H9 (cell line): ENCODE measurements at regions not wholly inside any gene's neighbourhood (a gene's known extent, or its start where the extent isn't known, plus 50 kb on each side); places are given as distances from the start of the nearest gene placed in this dataset.

Experiments
- DNase-seq: peaks from one replicate; pipeline ENCODE4 v3.0.0-alpha.2; 2017
- H2AFZ ChIP-seq: one replicate; pipeline ENCODE4 v1.6.1; 2013; ENCODE audit warnings: mild to moderate bottlenecking, low read length, control low read depth, moderate library complexity
- H2AK5ac ChIP-seq: 2 replicates; pipeline ENCODE4 v1.6.1; 2013; ENCODE audit warnings: low read length, control low read depth, mixed read lengths; ENCODE audit not compliant: insufficient read length
- H2BK120ac ChIP-seq: one replicate; pipeline ENCODE4 v1.6.1; 2013; ENCODE audit warnings: low read depth, mild to moderate bottlenecking, low read length, control low read depth, inconsistent platforms; ENCODE audit not compliant: poor library complexity, severe bottlenecking
- H2BK12ac ChIP-seq: 2 replicates; pipeline ENCODE4 v1.6.1; 2013; ENCODE audit warnings: low read length, control low read depth, mixed read lengths, low read depth; ENCODE audit not compliant: insufficient read length
- H2BK15ac ChIP-seq: 2 replicates; pipeline ENCODE4 v1.6.1; 2013; ENCODE audit warnings: low read depth, low read length, control low read depth
- H2BK20ac ChIP-seq: one replicate; pipeline ENCODE4 v1.6.1; 2013; ENCODE audit warnings: low read depth, mild to moderate bottlenecking, low read length, control low read depth, inconsistent platforms; ENCODE audit not compliant: poor library complexity, severe bottlenecking
- H2BK5ac ChIP-seq: 2 replicates; pipeline ENCODE4 v1.6.1; 2013; ENCODE audit warnings: low read length, control low read depth, mixed read lengths; ENCODE audit not compliant: insufficient read length
- H3K14ac ChIP-seq: 2 replicates; pipeline ENCODE4 v1.6.1; 2013; ENCODE audit warnings: low read length, control low read depth; ENCODE audit not compliant: insufficient read depth
- H3K18ac ChIP-seq: 2 replicates; pipeline ENCODE4 v1.6.1; 2013; ENCODE audit warnings: low read depth, mild to moderate bottlenecking, mixed read lengths, low read length, control low read depth; ENCODE audit not compliant: insufficient read length
- H3K23ac ChIP-seq: 2 replicates; pipeline ENCODE4 v1.6.1; 2013; ENCODE audit warnings: low read length, control low read depth, mixed read lengths, low read depth; ENCODE audit not compliant: insufficient read length
- H3K23me2 ChIP-seq: 2 replicates; pipeline ENCODE4 v1.6.1; 2013; ENCODE audit warnings: low read depth, mild to moderate bottlenecking, mixed read lengths, low read length, control low read depth; ENCODE audit not compliant: insufficient read length, poor library complexity, severe bottlenecking
- H3K27ac ChIP-seq: 2 replicates; pipeline ENCODE4 v1.5.1; 2013; ENCODE audit warnings: low read length, control low read depth, mixed read lengths, low read depth; ENCODE audit not compliant: insufficient read length
- H3K27me3 ChIP-seq: 2 replicates; pipeline ENCODE4 v1.6.1; 2013; ENCODE audit warnings: low read length, control low read depth, inconsistent platforms; ENCODE audit not compliant: insufficient read depth
- H3K4ac ChIP-seq: 2 replicates; pipeline ENCODE4 v1.6.1; 2013; ENCODE audit warnings: low read depth, mild to moderate bottlenecking, control low read depth, inconsistent platforms, low read length, moderate library complexity
- H3K4me1 ChIP-seq: 2 replicates; pipeline ENCODE4 v1.6.1; 2013; ENCODE audit warnings: low read length, control low read depth, inconsistent platforms; ENCODE audit not compliant: insufficient read depth
- H3K4me2 ChIP-seq: 2 replicates; pipeline ENCODE4 v1.6.1; 2013; ENCODE audit warnings: low read length, control low read depth, mixed read lengths; ENCODE audit not compliant: insufficient read length, insufficient read depth
- H3K56ac ChIP-seq: 2 replicates; pipeline ENCODE4 v1.6.1; 2013; ENCODE audit warnings: low read depth, mild to moderate bottlenecking, mixed read lengths, low read length, control low read depth; ENCODE audit not compliant: insufficient read length
- H3K79me1 ChIP-seq: 2 replicates; pipeline ENCODE4 v1.6.1; 2013; ENCODE audit warnings: low read depth, mild to moderate bottlenecking, moderate library complexity, low read length, control low read depth, inconsistent platforms; ENCODE audit not compliant: insufficient read depth, poor library complexity, severe bottlenecking
- H3K79me2 ChIP-seq: 2 replicates; pipeline ENCODE4 v1.6.1; 2013; ENCODE audit warnings: low read length, control low read depth, inconsistent platforms; ENCODE audit not compliant: insufficient read depth
- H3K9ac ChIP-seq: 2 replicates; pipeline ENCODE4 v1.6.1; 2013; ENCODE audit warnings: low read length, control low read depth, mixed read lengths; ENCODE audit not compliant: insufficient read length; ENCODE audit errors: extremely low read depth
- H3K9me3 ChIP-seq: one replicate; pipeline ENCODE4 v1.6.1; 2013; ENCODE audit warnings: low read depth, low read length, inconsistent platforms; ENCODE audit not compliant: control insufficient read depth
- H3T11ph ChIP-seq: one replicate; pipeline ENCODE4 v1.6.1; 2013; ENCODE audit warnings: mild to moderate bottlenecking, low read length, control low read depth, inconsistent platforms
- H4K20me1 ChIP-seq: one replicate; pipeline ENCODE4 v1.6.1; 2013; ENCODE audit not compliant: control insufficient read depth, insufficient read length, insufficient read depth
- H4K5ac ChIP-seq: 2 replicates; pipeline ENCODE4 v1.6.1; 2013; ENCODE audit warnings: low read depth, mild to moderate bottlenecking, mixed read lengths, low read length, control low read depth; ENCODE audit not compliant: insufficient read length
- H4K8ac ChIP-seq: replicated peaks from 2 replicates; pipeline ENCODE4 v1.6.1; 2013; ENCODE audit warnings: low read length, control low read depth, mixed read lengths, low read depth; ENCODE audit not compliant: insufficient read length
- H4K91ac ChIP-seq: 2 replicates; pipeline ENCODE4 v1.6.1; 2013; ENCODE audit warnings: low read depth, mild to moderate bottlenecking, moderate library complexity, mixed read lengths, low read length, control low read depth; ENCODE audit not compliant: insufficient read length
- H3K27ac Mint-ChIP-seq, 3 experiments: 2 replicates in 2 of 3; 3 replicates in 1 of 3; pipeline ENCODE4 v1.8.0; 2020 to 2021; ENCODE audit warnings: mixed read lengths in 3 of 3, mild to moderate bottlenecking in 1 of 3, moderate library complexity in 1 of 3
- H3K27me3 Mint-ChIP-seq: 2 replicates; pipeline ENCODE4 v1.8.0; 2021; ENCODE audit warnings: low read depth, mild to moderate bottlenecking, moderate library complexity, mixed read lengths
- H3K36me3 Mint-ChIP-seq, 3 experiments: 2 replicates in 2 of 3; 3 replicates in 1 of 3; pipeline ENCODE4 v1.8.0; 2020 to 2021; ENCODE audit warnings: low read depth in 3 of 3, mixed read lengths in 3 of 3; ENCODE audit not compliant: insufficient read depth in 1 of 3
- H3K4me1 Mint-ChIP-seq, 2 experiments: 2 replicates each; pipeline ENCODE4 v1.8.0; 2020; ENCODE audit warnings: mixed read lengths in 2 of 2
- H3K4me3 Mint-ChIP-seq, 2 experiments: 2 replicates in 1 of 2; 3 replicates in 1 of 2; pipeline ENCODE4 v1.8.0; 2020 to 2021; ENCODE audit warnings: mild to moderate bottlenecking in 2 of 2, mixed read lengths in 2 of 2, moderate library complexity in 1 of 2
- H3K9me3 Mint-ChIP-seq, 2 experiments: 2 replicates in 1 of 2; 3 replicates in 1 of 2; pipeline ENCODE4 v1.8.0; 2020; ENCODE audit warnings: mild to moderate bottlenecking in 2 of 2, mixed read lengths in 2 of 2, moderate library complexity in 1 of 2
- WGBS: extraction: QIAGEN DNeasy Blood & Tissue Kit; methylation state at CpG from one replicate; pipeline ENCODE4 v1.1.7; 2013; ENCODE audit warnings: missing lambda C conversion rate, low lambda C conversion rate, mixed read lengths; ENCODE audit not compliant: insufficient read length; ENCODE audit errors: extremely low coverage; 5-methylcytosine and 5-hydroxymethylcytosine counted together
- TF ChIP-seq, protein P1 (sequence below): fragments of 200-600 bp; sonication (generic); conservative IDR thresholded peaks from 3 replicates; pipeline ENCODE4 v1.8.0; 2021; ENCODE audit warnings: antibody characterized with exemption, mild to moderate bottlenecking

DNA sequence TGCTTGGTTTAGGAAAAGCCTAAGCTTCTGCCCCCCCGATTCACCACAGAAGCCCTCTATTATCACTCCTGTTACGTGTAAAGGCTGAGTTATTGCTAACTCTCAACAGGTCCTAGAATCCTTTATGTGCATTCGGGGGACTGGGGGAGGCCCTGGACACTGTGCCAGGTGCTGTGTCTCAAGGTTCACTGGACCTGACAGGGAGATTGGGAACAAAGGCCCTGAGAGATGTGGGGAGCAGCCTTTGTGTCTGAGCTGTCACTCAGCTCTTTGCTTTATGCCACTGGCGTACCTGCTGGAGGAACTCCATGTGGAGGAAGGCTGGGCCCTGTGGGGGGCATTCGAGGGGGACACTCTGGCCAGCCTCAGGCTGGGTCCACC lies 65.9 kb downstream of the METRNL start:
- Histone ChIP-seq H3K18ac (no peak overlapping the region), H4K5ac (no peak overlapping the region), H2BK5ac (no peak overlapping the region), H4K91ac (no peak overlapping the region), H2BK120ac (no peak overlapping the region), H3K23ac (no peak overlapping the region), H3K4ac (no peak overlapping the region), H3K27ac (no peak overlapping the region), H2BK12ac (no peak overlapping the region), H4K8ac (no peak overlapping the region), H4K20me1 (no peaks in the 10 kb centered on the region), H2BK20ac (no peak overlapping the region), H2AFZ (no peak overlapping the region), H3K79me2 (no peaks in the 10 kb centered on the region), H3K79me1 (no peaks in the 10 kb centered on the region), H3K14ac (no peak overlapping the region), H3K23me2 (no peaks in the 10 kb centered on the region), H3K27me3 (no peaks in the 10 kb centered on the region), H3T11ph (no peak overlapping the region), H3K9ac (no peak overlapping the region), H3K9me3 (no peaks in the 10 kb centered on the region), H2AK5ac (no peak overlapping the region), H2BK15ac (no peak overlapping the region), H3K4me2 (no peak overlapping the region), H3K56ac (no peak overlapping the region), H3K4me1 (no peaks in the 10 kb centered on the region)
- TF ChIP-seq, protein P1, sequence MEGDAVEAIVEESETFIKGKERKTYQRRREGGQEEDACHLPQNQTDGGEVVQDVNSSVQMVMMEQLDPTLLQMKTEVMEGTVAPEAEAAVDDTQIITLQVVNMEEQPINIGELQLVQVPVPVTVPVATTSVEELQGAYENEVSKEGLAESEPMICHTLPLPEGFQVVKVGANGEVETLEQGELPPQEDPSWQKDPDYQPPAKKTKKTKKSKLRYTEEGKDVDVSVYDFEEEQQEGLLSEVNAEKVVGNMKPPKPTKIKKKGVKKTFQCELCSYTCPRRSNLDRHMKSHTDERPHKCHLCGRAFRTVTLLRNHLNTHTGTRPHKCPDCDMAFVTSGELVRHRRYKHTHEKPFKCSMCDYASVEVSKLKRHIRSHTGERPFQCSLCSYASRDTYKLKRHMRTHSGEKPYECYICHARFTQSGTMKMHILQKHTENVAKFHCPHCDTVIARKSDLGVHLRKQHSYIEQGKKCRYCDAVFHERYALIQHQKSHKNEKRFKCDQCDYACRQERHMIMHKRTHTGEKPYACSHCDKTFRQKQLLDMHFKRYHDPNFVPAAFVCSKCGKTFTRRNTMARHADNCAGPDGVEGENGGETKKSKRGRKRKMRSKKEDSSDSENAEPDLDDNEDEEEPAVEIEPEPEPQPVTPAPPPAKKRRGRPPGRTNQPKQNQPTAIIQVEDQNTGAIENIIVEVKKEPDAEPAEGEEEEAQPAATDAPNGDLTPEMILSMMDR, result no peak
- Mint-ChIP-seq H3K27me3 (peaks cover 2% of the 10 kb centered on the region; the same call in 1 of the 2 replicates), H3K27ac (no peak overlapping the region), H3K9me3 (peaks cover 24 to 42% of the 10 kb centered on the region in 2 experiments), H3K4me3 (no peak overlapping the region), H3K36me3 (peaks cover 2 to 17% (median 4%) of the 10 kb centered on the region in 3 experiments; a peak in 5 of 7 replicates), H3K4me1 (peaks cover 0 to 4% of the 10 kb centered on the region in 2 experiments; a peak in 2 of 4 replicates)
- DNase-seq, result no peak
- WGBS, result no CpG with 5 or more reads among the region's 5 CpGs
